ENCODE measurements at regions not wholly inside any gene's neighbourhood (a gene's known extent, or its start where the extent isn't known, plus 50 kb on each side); places are given as distances from the start of the nearest gene placed in this dataset.

DNA sequence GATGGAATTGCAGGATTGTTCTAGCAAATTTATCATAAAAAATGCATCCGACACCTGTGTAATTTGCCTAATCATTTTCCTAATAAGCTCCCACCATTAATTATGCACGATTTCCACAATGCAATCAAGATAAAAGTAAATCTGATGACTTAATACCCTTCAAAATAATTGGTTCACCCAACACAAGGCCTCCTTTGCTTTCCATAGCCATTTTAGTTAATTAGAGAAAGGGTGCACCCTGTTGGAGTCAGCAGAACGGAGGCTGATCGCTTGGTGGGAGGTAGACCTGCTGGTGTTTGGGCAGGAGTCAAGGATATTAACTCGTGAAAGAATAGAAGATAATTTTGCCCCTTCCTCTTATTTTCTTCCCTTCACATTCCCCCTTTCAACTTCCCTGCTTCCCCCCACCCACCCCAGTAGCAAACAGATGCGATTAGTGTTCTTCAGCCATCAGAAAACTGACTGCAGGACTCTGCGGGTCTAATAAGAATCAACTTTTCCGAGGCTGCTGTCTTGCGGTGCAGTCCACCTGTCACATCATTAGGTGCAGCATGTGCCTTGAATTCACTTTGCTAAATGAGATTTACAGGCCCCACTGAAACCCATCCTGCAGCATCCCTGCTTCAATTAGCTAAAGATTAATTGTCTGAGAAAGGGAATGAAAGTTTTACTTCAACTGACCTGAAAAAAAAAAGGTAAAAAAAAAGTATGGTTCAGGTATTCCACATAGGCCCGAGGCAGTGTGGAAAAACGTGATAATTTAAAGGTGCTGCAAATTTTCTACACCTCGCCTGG lies 553.7 kb upstream of the LMO3 start:
- TF ChIP-seq, protein P1, sequence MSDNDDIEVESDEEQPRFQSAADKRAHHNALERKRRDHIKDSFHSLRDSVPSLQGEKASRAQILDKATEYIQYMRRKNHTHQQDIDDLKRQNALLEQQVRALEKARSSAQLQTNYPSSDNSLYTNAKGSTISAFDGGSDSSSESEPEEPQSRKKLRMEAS (IDR thresholded peaks at IDR 0.05; ENCODE audit: low read depth, low read length) = no peak
- no peak for TF ChIP-seq MYC (IDR thresholded peaks at IDR 0.05; ENCODE audit: low read depth, low read length)

All from NB4 (cell line).